ENCODE measurements at regions not wholly inside any gene's neighbourhood (a gene's known extent, or its start where the extent isn't known, plus 50 kb on each side); places are given as distances from the start of the nearest gene placed in this dataset.

- DNase-seq = no peak
Measured at GRCh38 chr6:104017410-104018381, 842.0 kb downstream of the HACE1 start.

- no peak for DNase-seq
Measured at GRCh38 chr6:104014163-104014959, 845.4 kb downstream of the HACE1 start.

- no peak for DNase-seq
Measured at GRCh38 chr6:104013312-104013971, 846.3 kb downstream of the HACE1 start.

GRCh38 chr6:104010897-104011296 is 848.8 kb downstream of the HACE1 start:
- no peak for DNase-seq

- DNase-seq = no peak
Measured at GRCh38 chr6:104003803-104004516, 855.8 kb downstream of the HACE1 start.

- no peak for DNase-seq
Measured at GRCh38 chr6:103995571-103995970, 864.1 kb downstream of the HACE1 start.

- no peak for DNase-seq
Measured at GRCh38 chr6:103983860-103984259, 875.9 kb downstream of the HACE1 start.

- DNase-seq = no peak
Measured at GRCh38 chr6:103983011-103983410, 876.7 kb downstream of the HACE1 start.

GRCh38 chr6:103982574-103982973 is 877.1 kb downstream of the HACE1 start:
- no peak for DNase-seq

GRCh38 chr6:103979308-103979707 is 880.4 kb downstream of the HACE1 start:
- DNase-seq = no peak

- DNase-seq = no peak
Measured at GRCh38 chr6:103937389-103937788, 922.3 kb downstream of the HACE1 start.

GRCh38 chr6:103925317-103925716 is 934.4 kb downstream of the HACE1 start:
- no peak for DNase-seq

- no peak for DNase-seq
Measured at GRCh38 chr6:103910018-103910417, 949.7 kb downstream of the HACE1 start.

GRCh38 chr6:103908898-103909297 is 950.8 kb downstream of the HACE1 start:
- DNase-seq = no peak

- no peak for DNase-seq
Measured at GRCh38 chr6:103895136-103895535, 964.6 kb downstream of the HACE1 start.

- DNase-seq = no peak
Measured at GRCh38 chr6:103893141-103893581, 966.6 kb downstream of the HACE1 start.

- no peak for DNase-seq
Measured at GRCh38 chr6:103886951-103887350, 972.8 kb downstream of the HACE1 start.

GRCh38 chr6:103885446-103885845 is 974.3 kb downstream of the HACE1 start:
- DNase-seq = no peak

GRCh38 chr6:103879800-103880199 is 979.9 kb downstream of the HACE1 start:
- DNase-seq = no peak

GRCh38 chr6:103875221-103875620 is 984.5 kb downstream of the HACE1 start:
- no peak for DNase-seq

GRCh38 chr6:103874575-103874974 is 985.1 kb downstream of the HACE1 start:
- DNase-seq = no peak

GRCh38 chr6:103872678-103873077 is 987.0 kb downstream of the HACE1 start:
- DNase-seq = no peak

- DNase-seq = no peak
Measured at GRCh38 chr6:103872233-103872632, 987.5 kb downstream of the HACE1 start.
